AG08396 (cell line): ENCODE measurements at regions not wholly inside any gene's neighbourhood (a gene's known extent, or its start where the extent isn't known, plus 50 kb on each side); places are given as distances from the start of the nearest gene placed in this dataset.

Experiments used
- DNase-seq: peaks from one replicate; pipeline ENCODE4 v3.0.0; 2012; ENCODE audit warnings: low spot score, mixed read lengths

DNA sequence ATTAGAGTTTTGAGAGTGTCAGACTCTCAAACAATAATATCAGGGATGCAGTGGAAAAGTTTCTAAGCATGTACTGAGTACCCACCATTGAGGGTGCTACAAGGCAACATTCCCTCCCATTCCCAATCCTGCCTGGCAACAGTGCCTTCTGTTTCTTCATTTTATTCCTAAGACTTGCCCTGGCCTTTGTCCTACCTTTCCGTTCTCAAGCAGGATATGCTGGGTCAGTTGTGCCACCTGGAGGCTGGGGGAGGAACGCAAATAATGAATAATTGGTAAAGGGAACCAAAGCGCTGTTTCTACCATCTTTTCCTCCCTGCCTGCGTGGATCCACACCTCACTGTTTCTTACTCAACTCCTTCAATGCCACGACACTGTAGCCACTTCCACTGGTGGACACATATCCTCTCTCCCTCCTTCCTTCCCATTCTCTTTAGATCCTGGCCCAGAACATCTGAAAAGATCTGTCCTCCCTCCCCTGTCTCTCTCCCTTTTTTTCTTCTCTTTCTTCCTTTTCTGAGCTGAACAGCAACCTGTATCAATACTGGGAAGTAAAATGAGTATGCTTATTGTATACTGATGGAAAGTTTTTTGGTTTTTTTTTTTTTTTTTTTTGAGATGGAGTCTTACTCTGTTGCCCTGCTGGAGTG, 149.5 kb downstream of the C9orf152 start:
- peak; percentile 16 for DNase-seq

- DNase-seq: no peak
Observed at GRCh38 chr9:110059461-110059860, 148.5 kb downstream of the C9orf152 start.

DNA sequence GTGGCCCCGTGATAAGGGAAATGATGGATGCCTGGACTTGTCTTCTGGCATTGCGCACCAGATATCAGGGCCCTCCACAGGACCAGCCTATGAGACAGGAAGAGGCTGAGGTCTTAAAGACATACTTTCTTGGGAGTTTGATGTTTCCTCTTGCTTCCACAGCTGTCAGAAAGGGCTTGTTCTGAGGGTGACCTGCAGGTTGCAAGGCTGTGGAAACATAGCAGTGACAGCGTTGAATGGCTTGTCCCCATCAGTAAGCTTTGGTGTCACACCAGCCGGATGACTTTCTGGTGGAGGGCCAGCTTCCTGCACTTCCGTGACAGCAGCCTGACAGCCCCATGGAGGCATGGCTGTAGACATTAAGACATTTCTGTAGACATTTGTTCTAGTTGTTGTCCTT, 143.2 kb downstream of the C9orf152 start:
- DNase-seq: no peak

GRCh38 chr9:110065532-110065931, 142.4 kb downstream of the C9orf152 start:
- no peak for DNase-seq

GRCh38 chr9:110066929-110067716, 140.8 kb downstream of the C9orf152 start:
- DNase-seq: no peak

DNA sequence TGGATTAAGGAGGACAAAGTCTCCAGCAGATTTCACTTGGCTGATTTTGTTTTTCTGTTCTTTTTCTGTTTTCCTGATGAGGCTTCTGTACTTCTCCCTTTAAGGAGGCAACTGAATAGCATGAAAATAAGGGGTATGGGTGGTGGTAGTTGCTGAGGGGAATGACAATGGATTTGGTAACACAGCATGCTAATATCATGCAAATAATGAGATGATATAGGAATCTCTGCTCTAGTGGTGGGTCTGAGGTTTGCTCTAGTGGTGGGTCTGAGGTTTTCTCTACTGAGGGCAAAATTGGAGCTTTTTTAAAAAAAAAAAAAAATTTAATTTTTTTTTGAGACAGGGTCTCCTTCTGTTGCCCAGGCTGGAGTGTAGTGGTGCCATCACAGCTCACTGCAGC, 139.7 kb downstream of the C9orf152 start:
- DNase-seq: no peak

GRCh38 chr9:110069326-110070248, 138.4 kb downstream of the C9orf152 start:
- peak; percentile 17 for DNase-seq

- no peak for DNase-seq
Observed at GRCh38 chr9:110072597-110073355, 135.2 kb downstream of the C9orf152 start.

DNA sequence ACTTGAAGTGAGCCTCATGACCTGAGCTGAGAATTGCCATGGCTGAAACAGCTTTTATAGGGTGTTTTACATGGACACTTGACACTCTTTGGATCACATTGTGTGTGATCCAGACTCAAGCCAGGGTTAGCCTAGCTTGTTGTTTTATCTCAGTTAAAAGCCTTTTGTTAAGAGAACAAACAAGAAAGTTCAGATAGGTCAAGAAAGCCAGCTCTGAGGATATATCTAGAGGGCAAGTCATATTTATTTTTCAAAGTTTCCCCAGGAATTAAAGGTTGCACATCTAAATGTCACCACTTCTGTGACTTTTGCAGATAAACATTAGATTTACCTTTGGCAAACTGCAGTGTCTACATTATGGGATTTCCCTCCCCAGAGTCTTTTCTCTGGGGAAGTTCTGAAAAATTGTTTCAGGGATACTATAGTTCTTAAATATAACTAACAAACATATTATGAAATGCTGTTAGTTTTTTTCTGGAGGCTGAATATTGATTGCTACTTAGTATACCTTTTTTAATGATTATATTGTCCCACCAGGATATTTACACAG, 134.5 kb downstream of the C9orf152 start:
- DNase-seq: no peak

DNA sequence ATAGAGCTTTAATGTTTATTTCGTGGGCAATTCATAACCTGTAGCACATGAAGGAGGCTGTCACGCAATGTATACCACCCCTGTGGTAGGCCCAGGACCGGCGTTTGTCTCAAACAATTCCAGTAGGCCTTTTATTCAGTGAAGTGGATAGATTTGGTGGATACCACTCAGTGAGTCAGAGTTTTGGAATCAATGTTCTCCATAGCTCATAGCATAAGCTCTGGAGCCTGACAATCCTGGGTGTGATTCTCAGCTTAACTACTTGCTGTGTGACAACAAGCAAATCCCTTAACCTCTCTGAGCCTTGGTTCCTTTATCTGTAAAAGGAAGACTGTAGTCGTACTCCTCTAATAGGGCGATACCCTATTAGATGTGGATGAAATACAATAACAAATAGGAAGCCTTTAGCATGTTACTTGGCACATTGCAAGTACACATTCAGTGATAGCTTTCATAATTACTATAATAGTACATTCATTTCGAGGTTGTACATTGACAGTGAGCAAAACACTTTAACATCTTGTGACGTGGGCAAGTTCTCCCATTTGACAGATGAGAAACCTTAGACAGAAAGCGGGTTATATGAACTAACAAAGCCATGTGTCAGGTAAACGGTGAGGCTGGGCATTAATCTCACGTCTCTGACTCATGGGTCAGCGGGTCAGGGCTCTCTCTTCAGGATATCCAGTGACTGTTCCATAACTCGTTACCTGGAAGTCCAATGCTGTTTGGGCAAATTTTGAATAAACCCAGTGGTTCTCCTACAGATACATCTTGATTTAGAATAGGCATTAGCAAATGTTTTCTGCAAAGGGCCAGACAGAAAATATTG, 130.8 kb downstream of the C9orf152 start:
- peak; percentile 35 for DNase-seq

- no peak for DNase-seq
Observed at GRCh38 chr9:110077925-110078324, 130.0 kb downstream of the C9orf152 start.

- no peak for DNase-seq
Observed at GRCh38 chr9:110078604-110079003, 129.4 kb downstream of the C9orf152 start.

DNA sequence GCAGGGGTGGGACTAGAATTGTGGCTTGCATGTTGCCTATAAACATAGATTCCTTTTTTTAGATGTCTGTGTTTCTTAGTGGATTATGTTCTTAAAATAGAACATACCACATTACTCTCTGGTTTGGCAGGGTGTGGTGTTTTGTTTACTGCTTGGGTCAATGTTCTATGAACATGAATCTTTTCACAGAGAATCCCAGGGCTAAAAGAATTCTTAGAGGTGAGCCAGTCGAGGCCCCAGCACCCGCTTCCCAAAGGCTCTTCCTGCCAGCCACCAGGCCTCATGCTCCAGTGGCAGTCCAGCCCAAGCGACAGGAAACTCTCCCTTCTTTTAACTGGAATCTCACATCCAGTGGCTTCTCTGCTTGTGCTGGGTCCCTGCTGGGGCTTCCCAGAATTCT, 126.6 kb downstream of the C9orf152 start:
- DNase-seq: peak; percentile 43

DNA sequence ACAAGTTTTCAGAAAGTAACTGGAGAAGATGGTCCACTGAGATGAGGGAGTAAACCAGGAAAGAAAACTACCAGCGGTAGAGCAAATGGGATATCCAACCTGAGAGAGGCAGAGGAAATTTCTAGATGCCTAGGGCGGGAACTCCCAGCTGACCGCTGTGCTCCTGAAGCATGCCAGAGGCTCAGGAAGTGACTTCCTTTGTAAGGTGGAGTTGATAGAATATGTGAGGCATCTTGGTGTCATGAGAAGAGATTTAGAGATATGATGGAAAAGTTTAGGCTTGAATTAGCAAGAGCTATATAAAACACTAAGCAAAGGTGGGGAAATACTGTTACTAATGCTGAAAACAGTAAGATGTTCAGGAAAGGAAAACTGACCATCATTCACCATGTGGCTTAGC, 124.1 kb downstream of the C9orf152 start:
- DNase-seq: no peak

- DNase-seq: no peak
Observed at GRCh38 chr9:110086537-110086936, 121.4 kb downstream of the C9orf152 start.

DNA sequence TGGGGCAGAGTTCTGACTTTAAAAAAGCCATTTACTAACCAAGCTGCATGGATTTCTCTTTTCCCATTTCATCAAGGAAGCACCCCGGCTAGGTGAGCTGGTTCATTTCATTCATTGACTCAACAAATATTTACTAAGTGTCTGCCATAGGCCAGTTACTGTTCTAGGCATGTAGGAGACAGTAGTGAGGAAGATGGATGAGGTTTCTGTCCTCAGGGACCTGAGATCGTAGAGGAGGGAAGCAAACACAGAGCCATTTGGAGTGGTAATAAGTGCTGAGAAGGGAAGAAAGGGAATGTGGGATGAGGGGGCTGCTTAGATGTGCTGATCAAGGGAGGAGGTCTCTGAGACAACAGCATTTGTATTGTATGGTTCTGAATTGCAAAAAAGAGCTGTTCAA, 120.4 kb downstream of the C9orf152 start:
- DNase-seq: no peak

- DNase-seq: no peak
Observed at GRCh38 chr9:110088099-110088498, 119.9 kb downstream of the C9orf152 start.

- DNase-seq: no peak
Observed at GRCh38 chr9:110089681-110090370, 118.1 kb downstream of the C9orf152 start.

- no peak for DNase-seq
Observed at GRCh38 chr9:110092792-110093191, 115.2 kb downstream of the C9orf152 start.

GRCh38 chr9:110093417-110093816, 114.5 kb downstream of the C9orf152 start:
- DNase-seq: no peak
